IPS DF 4.7 (cell line): ENCODE measurements at regions not wholly inside any gene's neighbourhood (a gene's known extent, or its start where the extent isn't known, plus 50 kb on each side); places are given as distances from the start of the nearest gene placed in this dataset.

Source experiments
- DNase-seq: peaks from one replicate; pipeline ENCODE4 v3.0.0-alpha.2; 2013; ENCODE audit warnings: low spot score; ENCODE audit errors: extremely low read depth

DNA sequence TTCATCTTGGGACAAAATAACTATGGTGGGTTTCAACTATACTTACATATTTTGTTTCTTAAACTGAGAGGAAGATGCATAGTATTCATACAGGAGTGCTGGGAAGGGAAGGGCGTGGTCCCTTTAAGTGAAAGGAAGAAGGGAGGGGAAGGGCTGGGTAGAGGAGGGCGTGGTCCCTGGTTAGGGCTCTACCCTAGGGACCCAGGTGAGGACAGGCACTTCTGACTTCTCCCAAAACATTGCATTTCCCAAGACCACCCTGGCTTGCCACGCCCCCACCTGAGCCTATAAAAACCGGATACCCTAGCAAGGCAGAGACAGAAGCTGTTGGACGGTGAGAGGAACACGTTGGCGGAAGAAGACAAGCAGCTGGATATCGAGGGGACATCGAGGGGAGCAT lies 157.6 kb upstream of the PLXNA4 start:
- DNase-seq: no peak

DNA sequence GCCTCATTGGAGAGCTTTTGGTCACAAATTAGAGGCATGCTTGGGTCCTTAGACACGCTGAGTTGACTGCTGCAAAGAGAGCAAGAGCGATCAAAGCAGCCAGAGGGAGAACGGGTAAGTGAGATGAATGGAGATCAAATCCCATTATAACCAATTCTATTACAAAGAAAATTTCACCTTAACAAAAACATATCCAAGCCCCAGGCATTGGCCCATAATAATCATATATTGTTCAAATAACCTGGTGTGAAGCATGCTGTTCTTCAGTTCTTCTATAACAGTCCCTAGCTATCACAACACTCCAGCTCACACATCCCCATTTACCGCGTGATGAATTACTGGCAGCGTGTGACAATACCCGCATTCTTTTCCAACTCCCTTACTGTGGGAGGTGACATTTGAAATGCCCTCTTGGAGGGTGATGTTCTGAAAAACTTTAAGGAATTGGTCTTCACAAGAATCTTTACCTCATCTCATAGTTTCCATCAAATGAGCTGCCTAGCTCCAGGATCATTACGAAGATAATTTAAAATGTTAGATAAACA lies 156.1 kb upstream of the PLXNA4 start:
- no peak for DNase-seq

DNA sequence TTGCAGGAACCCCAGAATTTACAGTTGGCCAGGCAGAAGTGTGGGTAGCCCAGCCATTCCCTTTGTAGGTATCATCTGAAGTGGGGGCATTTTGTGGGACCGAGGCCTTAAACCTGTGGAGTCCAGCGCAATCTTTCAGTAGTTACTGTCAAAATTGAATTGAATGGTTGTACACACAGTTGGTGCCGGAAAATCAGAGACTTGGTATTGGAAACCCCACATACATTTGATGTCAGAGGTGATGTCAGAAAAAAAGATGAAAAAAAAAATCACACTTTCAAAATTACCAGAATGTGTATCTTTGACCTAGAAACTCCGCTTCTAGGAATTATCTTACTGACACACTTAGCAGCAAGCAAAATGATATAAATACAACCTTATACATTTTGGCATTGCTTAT lies 153.8 kb upstream of the PLXNA4 start:
- no peak for DNase-seq

GRCh38 chr7:132723506-132724081 lies 147.3 kb upstream of the PLXNA4 start:
- DNase-seq: no peak

GRCh38 chr7:132720835-132721234 lies 144.6 kb upstream of the PLXNA4 start:
- no peak for DNase-seq

- DNase-seq: no peak
These were observed 137.6 kb upstream of the PLXNA4 start for GRCh38 chr7:132713893-132714292.

DNA sequence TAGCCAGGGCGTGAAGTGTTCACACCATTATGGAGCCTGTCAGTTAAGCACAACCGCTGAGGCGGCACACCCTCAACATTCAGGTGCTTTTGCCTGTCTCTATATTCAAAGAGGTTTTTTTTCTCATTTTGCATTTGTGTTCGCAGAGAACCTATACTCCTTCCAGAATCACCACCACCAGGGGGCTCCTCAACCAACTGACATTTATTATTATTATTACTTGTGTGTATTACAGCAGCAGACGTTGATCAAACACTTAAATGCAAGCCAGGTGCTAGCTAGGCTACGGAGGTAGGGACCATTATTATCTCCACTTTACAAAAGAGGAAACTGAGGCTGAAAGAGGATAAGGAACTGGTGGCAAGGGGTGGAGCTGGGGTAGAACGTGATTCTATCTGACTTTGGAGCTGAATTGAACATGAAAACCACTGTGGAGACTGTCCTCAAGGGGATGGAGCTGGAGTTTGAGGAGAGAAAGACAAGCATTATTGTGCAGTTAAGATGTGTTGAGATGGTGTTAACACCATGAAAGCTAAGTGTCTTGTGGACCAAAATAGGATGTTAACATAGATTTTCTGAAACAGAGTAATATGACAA lies 133.8 kb upstream of the PLXNA4 start:
- DNase-seq: no peak

- no peak for DNase-seq
These were observed 132.2 kb upstream of the PLXNA4 start for GRCh38 chr7:132708470-132708869.

GRCh38 chr7:132705146-132705545 lies 128.9 kb upstream of the PLXNA4 start:
- DNase-seq: no peak

DNA sequence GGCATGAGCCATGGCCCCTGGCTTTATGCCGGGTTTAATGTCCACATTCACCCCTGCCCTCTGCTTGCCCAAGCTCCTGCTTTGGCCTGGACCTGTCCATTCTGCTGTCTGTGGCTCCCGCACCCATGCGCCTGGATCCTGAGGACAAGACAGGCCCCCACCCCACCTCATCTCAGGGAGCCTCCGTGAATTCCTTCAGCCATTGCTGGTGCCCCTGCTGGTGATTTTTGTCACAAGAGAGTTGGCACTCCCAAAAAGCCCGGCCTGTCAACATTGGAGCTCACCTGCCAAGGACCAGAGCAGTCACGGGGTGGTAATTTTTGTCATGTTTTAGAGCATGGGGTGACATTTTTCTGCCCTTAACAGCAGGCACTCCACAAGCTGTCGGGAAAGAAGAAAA lies 127.5 kb upstream of the PLXNA4 start:
- no peak for DNase-seq

GRCh38 chr7:132697003-132697402 lies 120.7 kb upstream of the PLXNA4 start:
- DNase-seq: no peak

DNA sequence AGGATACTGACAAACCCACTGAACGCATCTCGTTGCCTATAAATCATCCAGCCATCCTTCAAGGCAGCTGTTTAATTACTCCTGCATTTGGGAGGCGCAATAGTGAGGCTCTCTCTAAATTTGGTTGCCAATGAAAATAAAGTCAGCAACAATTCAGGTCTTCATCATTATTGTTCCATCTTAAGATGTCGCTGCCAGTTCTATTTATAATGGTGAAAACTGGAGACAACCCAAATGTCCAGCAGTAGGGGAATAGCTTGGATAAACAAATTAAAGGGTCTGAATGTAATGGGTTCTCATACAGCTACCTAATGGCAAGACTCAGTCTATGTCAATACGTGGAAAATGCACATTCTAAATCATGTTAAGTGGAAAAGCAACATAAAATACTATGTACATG lies 120.1 kb upstream of the PLXNA4 start:
- DNase-seq: no peak

DNA sequence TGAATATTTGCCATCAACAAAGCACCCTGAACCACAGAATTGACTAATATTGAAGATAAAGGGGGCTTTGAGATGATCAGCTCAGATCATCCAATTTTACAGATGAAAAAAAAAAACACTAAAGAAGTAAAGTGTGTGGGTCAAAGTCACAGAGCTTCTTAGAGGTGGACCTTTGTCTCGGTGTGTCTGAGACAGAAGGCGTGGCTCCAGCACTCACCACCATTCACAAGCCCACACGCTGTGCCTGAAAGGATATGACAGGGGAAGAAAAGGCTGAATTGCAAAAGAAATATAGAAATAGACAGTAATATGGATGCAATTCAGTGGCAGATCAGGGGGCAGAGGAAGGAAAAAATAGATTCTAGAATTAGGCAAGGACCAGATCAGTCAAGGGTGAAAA lies 114.9 kb upstream of the PLXNA4 start:
- DNase-seq: no peak

- no peak for DNase-seq
These were observed 113.9 kb upstream of the PLXNA4 start for GRCh38 chr7:132690174-132690573.

DNA sequence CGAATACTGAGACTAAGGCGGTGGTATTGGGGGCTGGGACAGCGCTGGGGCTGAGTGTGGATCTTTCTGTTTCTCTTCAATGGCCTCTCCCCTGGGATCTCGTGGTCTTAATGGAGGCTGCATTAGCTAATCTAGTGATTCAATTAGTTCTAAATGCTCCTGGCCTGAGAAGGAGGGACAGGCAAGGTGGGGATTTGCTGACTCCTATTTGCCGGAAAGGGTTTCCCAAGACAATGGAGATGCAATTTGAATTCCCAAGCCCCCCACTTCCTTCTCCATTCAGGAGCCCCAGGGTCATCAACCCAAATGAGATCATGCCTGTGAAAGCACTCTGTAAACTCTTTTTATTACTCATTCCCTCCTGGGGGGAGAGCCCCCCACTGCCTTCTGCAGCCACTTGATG lies 111.7 kb upstream of the PLXNA4 start:
- DNase-seq: peak; percentile 64

- DNase-seq: no peak
These were observed 110.7 kb upstream of the PLXNA4 start for GRCh38 chr7:132687016-132687415.

DNA sequence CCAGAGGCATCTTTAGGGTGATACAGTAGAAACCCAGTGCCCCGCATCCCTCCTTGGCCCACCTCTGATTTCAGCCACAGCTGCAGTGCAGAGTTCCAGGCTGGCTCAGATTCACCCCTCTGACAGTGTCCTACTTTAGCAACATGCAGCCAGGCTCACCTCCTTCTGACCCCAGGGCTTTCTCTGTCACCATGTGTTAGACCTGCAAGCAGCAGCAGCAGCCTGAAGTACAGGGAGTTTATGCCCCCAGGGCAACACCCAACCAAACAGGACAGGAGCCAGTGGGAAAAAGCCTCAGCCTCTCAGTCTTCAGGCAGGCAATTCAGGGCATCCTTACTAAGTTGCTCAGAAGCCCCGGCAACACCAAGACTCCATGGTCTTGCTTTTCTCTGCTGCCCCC lies 109.0 kb upstream of the PLXNA4 start:
- no peak for DNase-seq

- no peak for DNase-seq
These were observed 107.8 kb upstream of the PLXNA4 start for GRCh38 chr7:132683896-132684690.

DNA sequence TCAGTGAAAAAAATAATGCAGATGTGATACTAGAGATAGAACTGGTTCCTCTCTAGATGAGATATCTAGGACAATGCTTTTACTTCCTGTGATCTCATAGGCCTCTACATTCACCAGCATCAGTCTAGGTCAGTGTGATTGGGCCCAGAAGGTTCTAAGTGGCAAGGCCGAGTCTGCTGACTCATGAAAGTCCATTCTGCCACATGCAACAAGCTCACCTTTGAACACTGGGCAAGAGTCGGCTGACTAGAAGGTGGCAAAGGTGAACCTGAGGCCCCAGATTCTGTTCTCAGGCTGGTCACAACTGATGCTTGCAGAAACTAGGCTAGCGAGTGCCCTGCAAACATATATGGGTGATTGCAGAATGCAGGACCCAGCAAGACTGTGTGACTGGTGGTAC lies 105.7 kb upstream of the PLXNA4 start:
- no peak for DNase-seq

DNA sequence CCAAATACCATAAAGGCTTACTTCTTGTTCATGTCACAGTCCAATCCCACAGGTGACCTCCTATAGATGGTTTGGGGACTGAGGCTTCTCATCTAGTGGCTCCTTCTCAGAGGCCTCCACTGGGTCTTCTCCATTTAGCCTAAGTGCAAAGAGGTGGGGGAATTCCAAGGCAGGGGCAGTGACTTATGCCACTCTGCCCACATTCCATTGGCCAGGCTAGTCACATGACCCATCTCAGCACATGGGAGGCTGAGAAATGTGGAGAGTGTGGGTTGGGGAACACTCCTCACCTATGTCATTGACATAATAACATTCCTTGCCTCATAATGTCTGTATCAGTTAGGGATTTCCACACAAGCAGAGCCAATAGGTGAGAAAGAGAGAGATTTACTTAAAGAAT lies 104.3 kb upstream of the PLXNA4 start:
- no peak for DNase-seq

GRCh38 chr7:132678656-132679055 lies 102.4 kb upstream of the PLXNA4 start:
- no peak for DNase-seq

DNA sequence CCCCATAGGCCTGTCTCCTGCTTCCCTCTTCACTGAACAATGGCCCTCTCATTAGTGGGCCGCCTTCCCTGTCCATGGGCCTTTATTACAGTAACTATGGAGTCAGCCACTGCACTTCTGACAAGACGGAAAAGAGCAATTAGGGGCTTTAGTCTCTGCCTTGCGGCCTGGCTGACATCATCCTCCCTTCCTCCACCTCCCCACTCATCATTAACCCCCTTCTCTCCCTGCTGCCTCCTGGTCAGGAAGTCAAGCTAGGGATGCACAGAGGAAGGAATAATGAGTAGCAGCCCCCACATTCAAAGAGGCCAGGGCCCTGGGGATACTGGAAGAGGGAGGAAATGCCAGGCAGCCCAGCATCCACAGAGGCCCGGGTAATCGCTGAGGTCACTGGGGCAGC lies 101.6 kb upstream of the PLXNA4 start:
- DNase-seq: no peak
